Hepatocyte (in vitro differentiated cells): ENCODE measurements at regions not wholly inside any gene's neighbourhood (a gene's known extent, or its start where the extent isn't known, plus 50 kb on each side); places are given as distances from the start of the nearest gene placed in this dataset.

ENCODE experiments used
- DNase-seq: peaks from one replicate; pipeline ENCODE4 v3.0.0-alpha.2; 2016; ENCODE audit warnings: low spot score
- H2AFZ ChIP-seq: fragments of 200-600 bp; sonication (generic); 2 replicates; pipeline ENCODE4 v1.6.0; 2016; ENCODE audit warnings: antibody characterized with exemption, mild to moderate bottlenecking
- H3K27ac ChIP-seq: fragments of 200-600 bp; sonication (generic); 2 replicates; pipeline ENCODE4 v1.5.1; 2016; ENCODE audit warnings: mild to moderate bottlenecking
- H3K27me3 ChIP-seq: fragments of 200-600 bp; sonication (generic); 2 replicates; pipeline ENCODE4 v1.6.1; 2016
- H3K36me3 ChIP-seq: fragments of 200-600 bp; sonication (generic); replicated peaks from 2 replicates; pipeline ENCODE4 v1.5.1; 2016; ENCODE audit warnings: low read depth; ENCODE audit not compliant: insufficient read depth
- H3K4me1 ChIP-seq: fragments of 200-600 bp; sonication (generic); 2 replicates; pipeline ENCODE4 v1.5.1; 2016; ENCODE audit warnings: mild to moderate bottlenecking, moderate library complexity; ENCODE audit not compliant: insufficient read depth
- H3K4me2 ChIP-seq: fragments of 200-600 bp; sonication (generic); 2 replicates; pipeline ENCODE4 v1.6.0; 2016
- H3K4me3 ChIP-seq: fragments of 200-600 bp; sonication (generic); 2 replicates; pipeline ENCODE4 v1.5.1; 2016; ENCODE audit warnings: mild to moderate bottlenecking
- H3K79me2 ChIP-seq: fragments of 200-600 bp; sonication (generic); 2 replicates; pipeline ENCODE4 v1.6.0; 2017; ENCODE audit warnings: mild to moderate bottlenecking
- H3K9me2 ChIP-seq: fragments of 200-600 bp; sonication (generic); replicated peaks from 2 replicates; pipeline ENCODE4 v1.6.0; 2017; ENCODE audit warnings: mild to moderate bottlenecking; ENCODE audit not compliant: insufficient read depth
- H3K9me3 ChIP-seq: fragments of 200-600 bp; sonication (generic); 2 replicates; pipeline ENCODE4 v1.5.1; 2016; ENCODE audit warnings: low read depth, mild to moderate bottlenecking
- H4K20me1 ChIP-seq: fragments of 200-600 bp; sonication (generic); 2 replicates; pipeline ENCODE4 v1.6.0; 2016; ENCODE audit warnings: mild to moderate bottlenecking; ENCODE audit not compliant: insufficient read depth, poor library complexity, severe bottlenecking
- EZH2 ChIP-seq: fragments of 200-600 bp; sonication (generic); IDR thresholded peaks from 2 replicates; pipeline ENCODE4 v1.6.1; 2016; ENCODE audit warnings: antibody characterized with exemption, mild to moderate bottlenecking, borderline replicate concordance
- EZH2phosphoT487 ChIP-seq: fragments of 200-600 bp; sonication (generic); IDR thresholded peaks from one replicate; pipeline ENCODE4 v1.6.1; 2018; ENCODE audit warnings: antibody characterized with exemption, mild to moderate bottlenecking, low read depth, moderate library complexity; ENCODE audit not compliant: unreplicated experiment, severe bottlenecking
- WGBS: methylation state at CpG from one replicate; pipeline ENCODE4 v1.1.6; 2016; ENCODE audit warnings: low lambda C conversion rate; ENCODE audit errors: missing lambda C conversion rate; 5-methylcytosine and 5-hydroxymethylcytosine counted together
- TF ChIP-seq, protein P1 (sequence below): fragments of 200-600 bp; sonication (generic); IDR thresholded peaks from 2 replicates; pipeline ENCODE4 v1.5.1; 2016; ENCODE audit warnings: antibody characterized with exemption, mild to moderate bottlenecking; ENCODE audit not compliant: poor library complexity

DNA sequence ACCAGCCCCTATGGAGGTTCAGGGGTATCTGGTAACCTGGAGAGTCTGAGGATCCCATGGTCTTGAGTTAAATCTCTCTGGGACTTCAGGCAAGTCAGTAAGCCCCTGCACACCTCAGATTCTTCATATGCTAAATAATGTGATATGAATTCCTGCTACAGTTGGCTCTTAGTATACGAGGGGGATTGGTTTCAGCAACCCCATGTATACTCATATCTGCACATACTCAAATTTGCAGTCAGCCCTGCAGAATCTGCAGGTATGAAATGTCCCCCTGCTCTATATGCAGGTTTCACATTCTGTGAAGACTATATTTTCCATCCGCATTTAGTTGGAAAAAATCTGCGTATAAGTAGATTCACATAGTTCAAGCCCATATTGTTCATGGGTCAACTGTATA is 136.6 kb downstream of the TOMM20 start:
- WGBS = 90% methylated on average over 3 of the region's 3 CpGs
- no peaks in the 10 kb centered on the region for H3K9me2 ChIP-seq
- H2AFZ ChIP-seq = no peak overlapping the region
- no peaks in the 10 kb centered on the region for H3K27me3 ChIP-seq
- no peaks in the 10 kb centered on the region for H3K36me3 ChIP-seq
- H3K27ac ChIP-seq = no peak overlapping the region
- H3K9me3 ChIP-seq = no peaks in the 10 kb centered on the region
- no peak overlapping the region for H3K4me3 ChIP-seq
- H4K20me1 ChIP-seq = no peaks in the 10 kb centered on the region
- DNase-seq = no peak
- H3K79me2 ChIP-seq = no peaks in the 10 kb centered on the region
- H3K4me1 ChIP-seq = peaks cover 16% of the 10 kb centered on the region
- no peak overlapping the region for H3K4me2 ChIP-seq
- TF ChIP-seq EZH2 = no peak

DNA sequence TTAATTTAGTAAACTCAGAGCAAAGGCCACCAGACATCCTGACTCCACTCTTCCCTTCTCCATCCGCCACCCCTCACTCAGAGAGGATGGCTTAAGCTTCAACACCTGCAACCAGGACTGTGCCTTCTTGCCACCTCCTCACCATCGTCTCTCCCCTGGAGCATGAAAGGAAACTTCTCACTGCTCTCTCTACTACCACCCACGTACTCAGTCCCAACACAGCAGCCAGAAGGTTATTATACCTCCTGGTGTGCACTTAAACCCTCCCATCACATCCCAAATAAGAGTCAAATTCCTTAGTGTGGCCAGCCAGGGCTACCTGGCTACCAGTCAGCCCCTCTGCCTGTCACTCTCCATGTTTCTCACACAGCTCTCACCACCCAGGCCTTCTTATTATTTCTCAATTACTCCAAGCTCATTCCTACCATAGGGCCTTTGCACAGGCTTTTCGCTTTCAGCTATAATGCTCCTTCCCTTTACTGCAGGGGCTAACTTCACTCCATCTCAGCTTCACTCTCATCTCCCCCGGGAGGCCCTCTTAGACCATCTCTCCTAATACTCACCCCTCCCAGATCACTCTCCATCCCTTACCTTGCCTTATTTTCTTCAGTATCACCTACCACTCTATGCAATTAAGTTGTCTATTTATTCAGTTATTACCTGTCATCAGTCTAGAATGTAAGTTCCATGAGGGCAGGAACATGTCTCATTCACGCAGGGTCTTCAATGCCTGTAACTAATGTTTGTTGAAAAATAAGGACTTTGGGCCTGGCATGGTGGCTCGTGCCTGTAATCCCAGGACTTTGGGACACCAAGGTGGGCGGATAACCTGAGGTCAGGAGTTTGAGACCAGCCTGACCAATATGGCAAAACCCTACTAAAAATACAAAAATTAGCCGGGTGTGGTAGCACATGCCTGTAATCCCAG is 137.5 kb downstream of the TOMM20 start:
- H3K27ac ChIP-seq = no peak overlapping the region
- 95% methylated on average over 9 of the region's 9 CpGs for WGBS

DNA sequence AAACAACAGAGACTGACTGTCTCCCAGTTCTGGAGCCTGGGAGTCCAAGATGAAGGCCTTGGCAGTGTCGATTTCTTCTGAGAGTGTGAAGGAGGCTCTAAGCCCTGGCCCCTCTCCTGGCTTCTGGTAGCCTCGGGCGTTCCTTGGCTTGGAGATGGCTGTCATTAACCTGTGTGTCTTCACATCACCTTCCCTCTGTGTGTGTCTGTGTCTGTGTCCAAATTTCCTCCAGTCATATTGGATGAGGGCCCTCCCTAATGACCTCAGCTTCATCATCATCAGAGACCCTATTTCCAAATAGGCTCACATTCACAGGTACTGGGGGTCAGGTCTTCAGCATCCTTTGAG is 138.3 kb downstream of the TOMM20 start:
- Histone ChIP-seq H3K9me2 (no peaks in the 10 kb centered on the region), H3K27ac (no peak overlapping the region), H4K20me1 (no peaks in the 10 kb centered on the region), H3K27me3 (no peaks in the 10 kb centered on the region), H3K79me2 (no peaks in the 10 kb centered on the region), H3K9me3 (no peaks in the 10 kb centered on the region), H3K4me2 (no peak overlapping the region), H3K4me1 (peaks cover 21% of the 10 kb centered on the region), H2AFZ (no peak overlapping the region), H3K4me3 (no peak overlapping the region), H3K36me3 (no peaks in the 10 kb centered on the region)
- WGBS = 61% methylated on average over 3 of the region's 3 CpGs
- no peak for TF ChIP-seq EZH2
- TF ChIP-seq, protein P1, sequence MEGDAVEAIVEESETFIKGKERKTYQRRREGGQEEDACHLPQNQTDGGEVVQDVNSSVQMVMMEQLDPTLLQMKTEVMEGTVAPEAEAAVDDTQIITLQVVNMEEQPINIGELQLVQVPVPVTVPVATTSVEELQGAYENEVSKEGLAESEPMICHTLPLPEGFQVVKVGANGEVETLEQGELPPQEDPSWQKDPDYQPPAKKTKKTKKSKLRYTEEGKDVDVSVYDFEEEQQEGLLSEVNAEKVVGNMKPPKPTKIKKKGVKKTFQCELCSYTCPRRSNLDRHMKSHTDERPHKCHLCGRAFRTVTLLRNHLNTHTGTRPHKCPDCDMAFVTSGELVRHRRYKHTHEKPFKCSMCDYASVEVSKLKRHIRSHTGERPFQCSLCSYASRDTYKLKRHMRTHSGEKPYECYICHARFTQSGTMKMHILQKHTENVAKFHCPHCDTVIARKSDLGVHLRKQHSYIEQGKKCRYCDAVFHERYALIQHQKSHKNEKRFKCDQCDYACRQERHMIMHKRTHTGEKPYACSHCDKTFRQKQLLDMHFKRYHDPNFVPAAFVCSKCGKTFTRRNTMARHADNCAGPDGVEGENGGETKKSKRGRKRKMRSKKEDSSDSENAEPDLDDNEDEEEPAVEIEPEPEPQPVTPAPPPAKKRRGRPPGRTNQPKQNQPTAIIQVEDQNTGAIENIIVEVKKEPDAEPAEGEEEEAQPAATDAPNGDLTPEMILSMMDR = no peak
- no peak for DNase-seq

More for the DNA sequence above, 137.5 kb downstream of the TOMM20 start:
- Histone ChIP-seq H3K4me1 (peaks cover 21% of the 10 kb centered on the region), H3K4me2 (no peak overlapping the region), H3K9me3 (no peaks in the 10 kb centered on the region), H3K4me3 (no peak overlapping the region), H3K36me3 (no peaks in the 10 kb centered on the region), H4K20me1 (no peaks in the 10 kb centered on the region), H2AFZ (no peak overlapping the region), H3K79me2 (no peaks in the 10 kb centered on the region), H3K9me2 (no peaks in the 10 kb centered on the region), H3K27me3 (no peaks in the 10 kb centered on the region)
- no peak for TF ChIP-seq EZH2phosphoT487
- no peak for TF ChIP-seq EZH2
- TF ChIP-seq, protein P1 = no peak
- DNase-seq = no peak

DNA sequence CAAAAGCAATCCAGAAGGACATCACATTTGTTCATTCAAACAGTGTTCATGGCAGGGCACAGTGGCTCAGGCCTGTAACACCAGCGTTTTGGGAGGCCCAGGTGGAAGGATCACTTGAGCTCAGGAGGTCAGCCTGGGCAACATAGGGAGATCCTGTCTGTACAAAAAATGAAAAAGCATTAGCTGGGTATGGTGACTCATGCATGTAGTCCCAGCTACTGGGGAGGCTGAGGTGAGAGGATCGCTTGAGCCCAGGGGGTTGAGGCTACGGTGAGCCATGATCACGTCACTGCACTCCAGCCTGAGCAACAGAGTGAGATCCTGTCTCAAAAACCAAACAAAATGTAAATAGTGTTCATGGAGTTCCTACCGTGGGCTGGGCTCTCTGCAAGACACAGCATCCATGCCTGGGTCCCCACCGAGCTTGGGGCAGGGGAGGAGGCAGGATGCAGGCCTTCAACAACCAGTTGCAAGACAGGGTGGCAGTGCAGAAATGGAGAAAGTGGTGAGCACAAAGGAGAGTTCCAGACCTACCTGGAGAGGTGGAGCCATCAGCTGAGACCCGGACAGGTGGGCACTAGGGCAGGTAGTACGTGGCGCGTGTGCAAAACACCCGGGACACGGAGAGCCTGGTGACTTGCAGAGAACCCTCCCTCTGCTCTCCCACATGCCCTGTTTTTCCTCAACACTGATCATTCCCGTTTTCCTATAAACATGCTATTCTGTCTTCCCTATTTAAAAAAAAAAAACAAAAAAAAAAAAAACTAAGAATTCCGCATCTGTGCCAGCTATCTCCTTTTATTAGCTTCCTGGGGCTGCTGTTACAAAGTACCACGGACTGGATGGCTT is 138.9 kb downstream of the TOMM20 start:
- Histone ChIP-seq H3K9me3 (no peaks in the 10 kb centered on the region), H4K20me1 (no peaks in the 10 kb centered on the region), H3K27ac (no peak overlapping the region), H3K4me2 (no peak overlapping the region), H3K36me3 (no peaks in the 10 kb centered on the region), H3K27me3 (no peaks in the 10 kb centered on the region), H3K4me1 (peaks cover 22% of the 10 kb centered on the region), H3K79me2 (no peaks in the 10 kb centered on the region), H3K9me2 (no peaks in the 10 kb centered on the region), H3K4me3 (no peak overlapping the region), H2AFZ (no peak overlapping the region)
- TF ChIP-seq, protein P1 = no peak
- TF ChIP-seq EZH2 (no peak), EZH2phosphoT487 (no peak)
- WGBS = 84% methylated on average over 15 of the region's 15 CpGs
- DNase-seq = no peak
